ENCODE measurements at regions not wholly inside any gene's neighbourhood (a gene's known extent, or its start where the extent isn't known, plus 50 kb on each side); places are given as distances from the start of the nearest gene placed in this dataset.

GRCh38 chr15:98167722-98168268 lies 207.3 kb downstream of the ARRDC4 start:
- Mint-ChIP-seq H3K36me3 (ENCODE audit: insufficient read depth, unreplicated experiment) (peaks cover 6% of the 10 kb centered on the region), H3K27me3 (ENCODE audit: insufficient read depth, unreplicated experiment) (no peaks in the 10 kb centered on the region), H3K9me3 (ENCODE audit: unreplicated experiment) (no peaks in the 10 kb centered on the region), H3K4me1 (ENCODE audit: insufficient read depth, unreplicated experiment) (peaks cover 31% of the 10 kb centered on the region), H3K27ac (ENCODE audit: low read depth, unreplicated experiment) (no peak overlapping the region), H3K4me3 (ENCODE audit: unreplicated experiment) (no peak overlapping the region)
- POLR2A ChIA-PET = no interaction called here
- no peak for TF ChIP-seq CTCF (IDR thresholded peaks at IDR 0.05; ENCODE audit: unreplicated experiment)
- DNase-seq (ENCODE audit: unreplicated experiment) = no peak
- BruUV-seq (replicated peaks) = no TSS peak
- intact Hi-C loops (cut with micrococcal nuclease) = no loop called here
- CTCF ChIA-PET = interaction anchor here (3.4 kb wide), 1 partner anchor 10 kb away, joined by 18 read pairs; no protein-coding TSS in a partner anchor

- no peak for DNase-seq (ENCODE audit: unreplicated experiment)
- ChIA-PET CTCF (interaction anchor here (0.6 to 1.7 kb wide), 3 partner anchors 9 to 270 kb away, joined by 3 to 7 read pairs (median 3); no protein-coding TSS in a partner anchor), POLR2A (no interaction called here)
- H3K27me3 Mint-ChIP-seq (ENCODE audit: insufficient read depth, unreplicated experiment) = no peaks in the 10 kb centered on the region
- intact Hi-C loops (cut with micrococcal nuclease) = no loop called here
- H3K4me1 Mint-ChIP-seq (ENCODE audit: insufficient read depth, unreplicated experiment) = peaks cover 25% of the 10 kb centered on the region
- no TSS peak for BruUV-seq (replicated peaks)
- no peak overlapping the region for H3K27ac Mint-ChIP-seq (ENCODE audit: low read depth, unreplicated experiment)
- no peaks in the 10 kb centered on the region for H3K9me3 Mint-ChIP-seq (ENCODE audit: unreplicated experiment)
- H3K4me3 Mint-ChIP-seq (ENCODE audit: unreplicated experiment) = no peak overlapping the region
- TF ChIP-seq CTCF (IDR thresholded peaks at IDR 0.05; ENCODE audit: unreplicated experiment) = no peak
- peaks cover 6% of the 10 kb centered on the region for H3K36me3 Mint-ChIP-seq (ENCODE audit: insufficient read depth, unreplicated experiment)
Measured at GRCh38 chr15:98169551-98169950, 209.0 kb downstream of the ARRDC4 start.

GRCh38 chr15:98174286-98174685 lies 213.8 kb downstream of the ARRDC4 start:
- no TSS peak for BruUV-seq (replicated peaks)
- H3K4me1 Mint-ChIP-seq (ENCODE audit: insufficient read depth, unreplicated experiment) = peaks cover 6% of the 10 kb centered on the region
- peak; percentile 33 for DNase-seq (ENCODE audit: unreplicated experiment)
- H3K9me3 Mint-ChIP-seq (ENCODE audit: unreplicated experiment) = no peaks in the 10 kb centered on the region
- POLR2A ChIA-PET = no interaction called here
- H3K4me3 Mint-ChIP-seq (ENCODE audit: unreplicated experiment) = no peak overlapping the region
- TF ChIP-seq CTCF (IDR thresholded peaks at IDR 0.05; ENCODE audit: unreplicated experiment) = no peak
- no peak overlapping the region for H3K27ac Mint-ChIP-seq (ENCODE audit: low read depth, unreplicated experiment)
- intact Hi-C loops (cut with micrococcal nuclease) = loop anchor here (1.0 to 10.0 kb wide), 2 partner anchors 251 to 265 kb away; no protein-coding TSS in a partner anchor
- H3K36me3 Mint-ChIP-seq (ENCODE audit: insufficient read depth, unreplicated experiment) = no peaks in the 10 kb centered on the region
- CTCF ChIA-PET = interaction anchor here (0.5 to 13.5 kb wide), 7 partner anchors 21 to 1838 kb away, joined by 3 to 158 read pairs (median 4); no protein-coding TSS in a partner anchor
- no peaks in the 10 kb centered on the region for H3K27me3 Mint-ChIP-seq (ENCODE audit: insufficient read depth, unreplicated experiment)

GRCh38 chr15:98174841-98175240 lies 214.3 kb downstream of the ARRDC4 start:
- no peaks in the 10 kb centered on the region for H3K9me3 Mint-ChIP-seq (ENCODE audit: unreplicated experiment)
- BruUV-seq (replicated peaks) = no TSS peak
- TF ChIP-seq CTCF (IDR thresholded peaks at IDR 0.05; ENCODE audit: unreplicated experiment) = no peak
- H3K36me3 Mint-ChIP-seq (ENCODE audit: insufficient read depth, unreplicated experiment) = no peaks in the 10 kb centered on the region
- CTCF ChIA-PET = interaction anchor here (0.9 to 13.5 kb wide), 5 partner anchors 21 to 276 kb away, joined by 3 to 158 read pairs (median 4); no protein-coding TSS in a partner anchor
- intact Hi-C loops (cut with micrococcal nuclease) = loop anchor here (1.0 to 10.0 kb wide), 4 partner anchors 213 to 418 kb away; partner anchors contain the start of gene ARRDC4
- H3K27me3 Mint-ChIP-seq (ENCODE audit: insufficient read depth, unreplicated experiment) = no peaks in the 10 kb centered on the region
- no peak overlapping the region for H3K27ac Mint-ChIP-seq (ENCODE audit: low read depth, unreplicated experiment)
- peaks cover 6% of the 10 kb centered on the region for H3K4me1 Mint-ChIP-seq (ENCODE audit: insufficient read depth, unreplicated experiment)
- DNase-seq (ENCODE audit: unreplicated experiment) = no peak
- POLR2A ChIA-PET = no interaction called here
- H3K4me3 Mint-ChIP-seq (ENCODE audit: unreplicated experiment) = no peak overlapping the region
